ENCODE measurements at regions not wholly inside any gene's neighbourhood (a gene's known extent, or its start where the extent isn't known, plus 50 kb on each side); places are given as distances from the start of the nearest gene placed in this dataset.

- Histone ChIP-seq H4K91ac (replicated peaks; ENCODE audit: insufficient read length, low read length) (no peak overlapping the region), H4K20me1 (replicated peaks in 1 of 2; ENCODE audit: control insufficient read depth in 1 of 2, insufficient read depth in 2 of 2, low read length in 2 of 2) (no peaks in the 10 kb centered on the region), H3K14ac (ENCODE audit: insufficient read length) (no peak overlapping the region), H2AK5ac (ENCODE audit: low read depth, low read length) (no peak overlapping the region), H3K23me2 (ENCODE audit: low read depth, low read length) (no peaks in the 10 kb centered on the region), H2BK15ac (ENCODE audit: low read length) (no peak overlapping the region), H2BK120ac (replicated peaks; ENCODE audit: low read depth, low read length) (no peak overlapping the region), H3K79me2 (ENCODE audit: control insufficient read depth in 1 of 2, insufficient read depth in 2 of 2, low read length in 2 of 2) (no peaks in the 10 kb centered on the region), H3K4me3 (ENCODE audit: extremely low read depth in 1 of 4, insufficient read depth in 2 of 4, low read depth in 3 of 4, low read length in 4 of 4) (no peak overlapping the region), H3K4me2 (ENCODE audit: insufficient read depth in 1 of 2, low read depth in 2 of 2, low read length in 2 of 2) (no peak overlapping the region), H3K18ac (ENCODE audit: extremely low read depth, low read length) (no peak overlapping the region), H2BK5ac (ENCODE audit: low read depth, low read length) (no peak overlapping the region), H3K36me3 (ENCODE audit: control insufficient read depth in 2 of 4, insufficient read depth in 4 of 4, low read length in 3 of 4) (no peaks in the 10 kb centered on the region), H4K8ac (ENCODE audit: extremely low read depth, insufficient read depth, low read length) (no peak overlapping the region), H3K23ac (ENCODE audit: insufficient read length) (no peak overlapping the region), H4K5ac (ENCODE audit: insufficient read length, low read depth, low read length) (no peak overlapping the region), H3K56ac (replicated peaks; ENCODE audit: insufficient read length, low read depth, low read length) (no peak overlapping the region), H3K9me3 (ENCODE audit: insufficient read depth in 2 of 2, low read depth in 1 of 2, low read length in 1 of 2) (no peaks in the 10 kb centered on the region), H2BK20ac (ENCODE audit: low read length) (no peak overlapping the region), H2BK12ac (ENCODE audit: low read depth, low read length) (no peak overlapping the region), H3K27me3 (replicated peaks in 1 of 4; ENCODE audit: control insufficient read depth in 3 of 4, extremely low read depth in 1 of 4, insufficient read depth in 3 of 4, low read length in 3 of 4) (no peaks in the 10 kb centered on the region), H3K4me1 (replicated peaks in 1 of 4; ENCODE audit: control insufficient read depth in 3 of 4, insufficient read depth in 4 of 4, low read length in 3 of 4) (no peaks in the 10 kb centered on the region), H3K79me1 (ENCODE audit: low read depth, low read length) (no peaks in the 10 kb centered on the region), H2AFZ (ENCODE audit: low read length) (peak overlapping the region; percentile 75; the same call in 1 of the 2 replicates), H3K9ac (replicated peaks in 1 of 4; ENCODE audit: extremely low read depth in 1 of 4, low read depth in 3 of 4, low read length in 3 of 4) (no peak overlapping the region), H3K27ac (ENCODE audit: low read depth, low read length) (no peak overlapping the region), H3K4ac (replicated peaks; ENCODE audit: insufficient read length, low read depth, low read length) (no peak overlapping the region)
- no peak for FAIRE-seq
- POLR2A ChIA-PET (ENCODE audit: partially characterized antibody): no interaction called here
- DNase-seq (ENCODE audit: low read depth in 1 of 2, low spot score in 2 of 2): no peak
- CTCF ChIA-PET (ENCODE audit: partially characterized antibody): no interaction called here
- 88% methylated on average over 5 of the region's 5 CpGs; no CpG with 5 or more reads in 1 of the 2 experiments for WGBS, 2 experiments (ENCODE audit: extremely low coverage in 1 of 2, insufficient coverage in 1 of 2, insufficient read length in 1 of 2, insufficient replicate concordance in 2 of 2, low coverage in 1 of 2, low lambda C conversion rate in 2 of 2, missing lambda C conversion rate in 1 of 2)
- no peak for TF ChIP-seq BCL11A (IDR thresholded peaks at IDR 0.05; ENCODE audit: low read depth in 2 of 2, low read length in 2 of 2)
- TF ChIP-seq TAF7 (optimal IDR thresholded peaks at IDR 0.05; ENCODE audit: borderline replicate concordance, low read depth, low read length): no peak
- TF ChIP-seq EZH2 (IDR thresholded peaks at IDR 0.05; ENCODE audit: low read depth, low read length, severe bottlenecking): no peak
- no peak for TF ChIP-seq TEAD4 (IDR thresholded peaks at IDR 0.05; ENCODE audit: low read depth, low read length)
- no peak for TF ChIP-seq CTBP2 (IDR thresholded peaks at IDR 0.05; ENCODE audit: borderline replicate concordance, insufficient read depth, insufficient read length, low read length)
- no peak for TF ChIP-seq EP300 (IDR thresholded peaks at IDR 0.05; ENCODE audit: borderline replicate concordance in 1 of 2, low read depth in 2 of 2, low read length in 2 of 2)
- no peak for TF ChIP-seq CEBPB (IDR thresholded peaks at IDR 0.05; ENCODE audit: low read depth, low read length)
- TF ChIP-seq SP4 (IDR thresholded peaks at IDR 0.05; ENCODE audit: low read length): no peak
- TF ChIP-seq JUND (IDR thresholded peaks at IDR 0.05; ENCODE audit: low read length): no peak
- no peak for TF ChIP-seq CBX8 (IDR thresholded peaks at IDR 0.05; ENCODE audit: borderline replicate concordance, low read depth, low read length)
- no peak for TF ChIP-seq CHD1 (IDR thresholded peaks at IDR 0.05; ENCODE audit: low read depth, low read length)
- no peak for TF ChIP-seq NRF1 (IDR thresholded peaks at IDR 0.05; ENCODE audit: low read depth, low read length)
- no peak for TF ChIP-seq RNF2 (IDR thresholded peaks at IDR 0.05; ENCODE audit: borderline replicate concordance, low read depth, low read length, missing control alignments, poor library complexity, severe bottlenecking)
- no peak for TF ChIP-seq RXRA (IDR thresholded peaks at IDR 0.05; ENCODE audit: insufficient read depth, low read depth, low read length)
Measured at GRCh38 chr13:76503766-76504165, 382.4 kb downstream of the KCTD12 start.

Measured in H1 (cell line).